Mononuclear cell (primary cell): ENCODE measurements at regions not wholly inside any gene's neighbourhood (a gene's known extent, or its start where the extent isn't known, plus 50 kb on each side); places are given as distances from the start of the nearest gene placed in this dataset.
"Not testable (repeated sequence)": the region's sequence is repeated elsewhere in the genome, so short reads cannot be mapped to it uniquely, and the experiment has no call there.

Experiments used
- H3K27me3 ChIP-seq: 2 replicates; pipeline ENCODE4 v1.6.0; 2011; ENCODE audit warnings: low read length, control low read depth; ENCODE audit not compliant: insufficient read depth
- H3K4me1 ChIP-seq: 2 replicates; pipeline ENCODE4 v1.5.1; 2011; ENCODE audit warnings: mild to moderate bottlenecking, low read length, control low read depth; ENCODE audit not compliant: insufficient read depth
- H3K4me3 ChIP-seq: 2 replicates; pipeline ENCODE4 v1.5.1; 2011; ENCODE audit warnings: mild to moderate bottlenecking, low read length, moderate library complexity
- H3K9me3 ChIP-seq: 2 replicates; pipeline ENCODE4 v1.5.1; 2011; ENCODE audit warnings: low read depth, mild to moderate bottlenecking, control low read depth, low read length

- H3K4me1 ChIP-seq: no peaks in the 10 kb centered on the region
- H3K9me3 ChIP-seq: no peaks in the 10 kb centered on the region
- H3K4me3 ChIP-seq: no peak overlapping the region
- H3K27me3 ChIP-seq: no peaks in the 10 kb centered on the region
Observed at GRCh38 chr12:127820846-127821245, 446.1 kb upstream of the TMEM132C start.

DNA sequence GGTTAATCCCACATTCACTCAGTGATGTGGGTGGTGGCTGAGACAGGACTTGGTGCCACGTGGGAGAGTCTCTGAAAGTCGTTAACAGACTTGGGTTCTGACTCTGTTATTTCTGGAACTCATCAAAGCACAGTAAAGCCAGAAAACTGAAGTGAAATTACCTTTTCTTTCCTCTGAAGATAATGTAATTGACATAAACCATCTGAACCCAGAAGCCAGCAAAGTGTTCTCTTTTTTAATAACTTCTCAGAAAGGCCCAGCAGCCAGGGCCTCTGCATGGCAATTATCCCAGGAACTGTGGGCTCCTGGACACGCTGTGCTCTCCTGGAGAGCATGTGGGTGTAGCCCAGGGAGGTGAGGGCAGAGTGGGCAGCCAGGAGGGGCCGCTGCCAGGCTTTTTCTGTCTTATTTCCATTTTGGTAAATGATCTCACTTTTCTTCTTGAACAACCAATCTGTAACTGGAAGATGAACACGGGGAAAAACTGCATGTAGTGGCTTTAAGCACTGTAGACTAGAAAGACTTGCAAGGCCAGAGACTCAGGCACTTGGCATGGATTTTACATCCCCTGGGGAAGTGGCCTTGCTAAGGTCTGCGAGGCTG is 444.1 kb upstream of the TMEM132C start:
- Histone ChIP-seq H3K9me3 (no peaks in the 10 kb centered on the region), H3K27me3 (no peaks in the 10 kb centered on the region), H3K4me3 (no peak overlapping the region), H3K4me1 (no peaks in the 10 kb centered on the region)

DNA sequence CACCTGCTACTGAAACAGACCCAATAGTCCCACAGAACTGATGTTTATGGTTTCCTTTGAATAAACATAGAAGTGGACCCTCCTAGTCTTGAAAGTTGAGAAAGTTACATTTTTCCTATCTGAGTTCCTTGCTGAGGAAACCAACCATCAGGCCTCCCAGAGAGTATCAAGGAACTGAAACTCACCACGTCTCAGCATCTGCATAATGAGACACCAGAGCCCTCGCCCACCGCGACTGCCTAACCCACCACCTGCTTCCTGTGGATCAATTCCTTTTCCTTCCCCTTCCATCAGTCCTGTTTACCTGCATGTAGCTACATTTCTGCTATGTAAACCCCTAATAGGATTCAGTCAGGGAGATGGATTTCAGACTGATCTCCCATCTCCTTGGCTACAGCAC is 443.2 kb upstream of the TMEM132C start:
- no peak overlapping the region for H3K4me3 ChIP-seq
- H3K9me3 ChIP-seq: no peaks in the 10 kb centered on the region
- no peaks in the 10 kb centered on the region for H3K27me3 ChIP-seq
- H3K4me1 ChIP-seq: no peaks in the 10 kb centered on the region

- Histone ChIP-seq H3K9me3 (no peaks in the 10 kb centered on the region), H3K4me3 (no peak overlapping the region), H3K27me3 (no peaks in the 10 kb centered on the region), H3K4me1 (no peaks in the 10 kb centered on the region)
Observed at GRCh38 chr12:127829281-127830064, 437.5 kb upstream of the TMEM132C start.

GRCh38 chr12:127830065-127830460 is 436.9 kb upstream of the TMEM132C start:
- no peaks in the 10 kb centered on the region for H3K27me3 ChIP-seq
- H3K4me3 ChIP-seq: no peak overlapping the region
- no peaks in the 10 kb centered on the region for H3K9me3 ChIP-seq
- H3K4me1 ChIP-seq: no peaks in the 10 kb centered on the region

GRCh38 chr12:127830730-127831129 is 436.2 kb upstream of the TMEM132C start:
- Histone ChIP-seq H3K9me3 (no peaks in the 10 kb centered on the region), H3K4me3 (no peak overlapping the region), H3K27me3 (no peaks in the 10 kb centered on the region), H3K4me1 (no peaks in the 10 kb centered on the region)

DNA sequence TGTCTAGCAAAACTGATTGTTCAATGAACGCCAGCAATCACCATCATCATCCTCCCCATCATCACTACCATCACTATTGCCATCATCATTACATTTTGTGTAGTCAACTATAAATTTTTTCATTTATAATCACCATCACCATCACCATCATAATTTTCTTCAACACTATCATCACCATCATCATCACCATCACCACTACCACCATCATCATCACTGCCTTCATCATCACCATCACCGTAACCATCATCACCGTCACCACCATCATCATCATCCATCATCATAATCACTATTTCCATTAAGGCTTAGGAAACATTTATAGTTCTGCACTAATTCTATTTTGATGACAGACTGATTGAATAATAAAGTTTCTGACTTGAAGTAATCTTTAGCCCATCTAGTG is 434.8 kb upstream of the TMEM132C start:
- Histone ChIP-seq H3K9me3 (no peaks in the 10 kb centered on the region), H3K4me3 (no peak overlapping the region), H3K27me3 (no peaks in the 10 kb centered on the region), H3K4me1 (no peaks in the 10 kb centered on the region)

- H3K27me3 ChIP-seq, H3K4me1 ChIP-seq, H3K9me3 ChIP-seq, H3K4me3 ChIP-seq: not testable (repeated sequence)
Observed at GRCh38 chr12:127836802-127837201, 430.2 kb upstream of the TMEM132C start.

- H3K4me3 ChIP-seq: no peak overlapping the region
- H3K4me1 ChIP-seq: no peaks in the 10 kb centered on the region
- no peaks in the 10 kb centered on the region for H3K9me3 ChIP-seq
- no peaks in the 10 kb centered on the region for H3K27me3 ChIP-seq
Observed at GRCh38 chr12:127857661-127858060, 409.3 kb upstream of the TMEM132C start.

DNA sequence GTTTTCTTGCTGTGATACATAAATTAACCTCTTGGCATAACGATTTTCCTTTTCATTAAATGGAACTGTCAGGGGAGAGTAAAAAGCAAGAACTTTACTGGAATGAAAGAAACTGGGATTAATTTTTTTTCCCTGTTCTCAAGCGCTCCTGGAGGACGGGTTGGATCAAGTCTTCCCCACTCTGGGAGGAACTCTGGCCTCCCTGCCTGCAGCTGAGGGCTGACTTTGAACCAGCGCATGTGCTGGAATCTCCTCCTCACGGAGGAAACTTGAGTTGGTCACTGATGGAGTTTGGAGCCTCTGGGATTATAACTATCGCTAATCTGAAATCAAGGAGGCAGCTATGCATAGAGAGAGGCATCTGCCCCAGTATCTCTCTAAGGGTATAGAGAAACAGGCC is 406.4 kb upstream of the TMEM132C start:
- Histone ChIP-seq H3K9me3 (no peaks in the 10 kb centered on the region), H3K27me3 (no peaks in the 10 kb centered on the region), H3K4me1 (no peaks in the 10 kb centered on the region), H3K4me3 (no peak overlapping the region)

DNA sequence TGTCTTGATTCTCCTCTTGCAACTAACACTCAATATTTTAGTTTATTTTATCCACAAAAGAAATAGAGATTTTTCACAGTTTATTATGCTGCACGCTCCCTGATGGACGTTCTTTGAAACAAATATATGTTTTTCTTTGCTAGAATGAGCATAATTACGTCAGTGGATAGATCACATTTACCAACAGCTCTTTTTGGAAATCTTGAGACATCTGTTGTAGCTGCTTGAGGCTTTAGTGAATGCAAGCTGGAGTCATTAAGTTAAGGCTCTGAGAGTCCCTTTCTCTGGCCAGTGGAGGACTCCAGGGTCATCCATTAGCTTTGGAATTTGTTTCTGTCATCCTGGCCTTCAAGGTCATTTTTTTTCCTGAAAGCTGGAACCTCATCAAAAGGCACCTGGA is 405.6 kb upstream of the TMEM132C start:
- Histone ChIP-seq H3K9me3 (no peaks in the 10 kb centered on the region), H3K4me3 (no peak overlapping the region), H3K27me3 (no peaks in the 10 kb centered on the region), H3K4me1 (no peaks in the 10 kb centered on the region)

DNA sequence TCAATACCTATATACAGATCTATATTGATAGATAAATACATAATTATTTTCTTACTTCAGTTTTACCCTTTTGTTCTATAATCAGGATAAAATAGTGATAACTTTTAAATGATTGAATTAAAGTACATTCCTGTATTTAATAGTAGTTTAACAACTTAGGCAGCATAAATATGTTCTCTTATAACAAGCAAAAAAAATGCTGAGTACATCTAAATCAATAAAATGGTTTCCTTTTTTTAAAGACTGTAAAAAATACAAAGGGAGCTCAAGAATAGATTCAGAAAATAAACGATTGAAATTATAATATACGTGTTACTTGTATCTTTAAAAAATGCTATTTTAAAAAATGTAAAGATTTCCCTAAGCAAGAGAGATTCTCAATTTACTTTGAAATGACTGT is 393.7 kb upstream of the TMEM132C start:
- Histone ChIP-seq H3K9me3 (no peaks in the 10 kb centered on the region), H3K27me3 (no peaks in the 10 kb centered on the region), H3K4me1 (no peaks in the 10 kb centered on the region), H3K4me3 (no peak overlapping the region)

GRCh38 chr12:127881371-127882140 is 385.4 kb upstream of the TMEM132C start:
- H3K4me3 ChIP-seq: no peak overlapping the region
- peaks cover 4% of the 10 kb centered on the region for H3K9me3 ChIP-seq
- no peaks in the 10 kb centered on the region for H3K27me3 ChIP-seq
- no peaks in the 10 kb centered on the region for H3K4me1 ChIP-seq

GRCh38 chr12:127883013-127883412 is 384.0 kb upstream of the TMEM132C start:
- no peaks in the 10 kb centered on the region for H3K27me3 ChIP-seq
- H3K4me1 ChIP-seq: no peaks in the 10 kb centered on the region
- no peak overlapping the region for H3K4me3 ChIP-seq
- H3K9me3 ChIP-seq: peaks cover 4% of the 10 kb centered on the region

- Histone ChIP-seq H3K4me3 (no peak overlapping the region), H3K9me3 (no peaks in the 10 kb centered on the region), H3K4me1 (no peaks in the 10 kb centered on the region), H3K27me3 (no peaks in the 10 kb centered on the region)
Observed at GRCh38 chr12:127885954-127886750, 380.8 kb upstream of the TMEM132C start.
